ENCODE measurements at regions not wholly inside any gene's neighbourhood (a gene's known extent, or its start where the extent isn't known, plus 50 kb on each side); places are given as distances from the start of the nearest gene placed in this dataset.
"Not testable (repeated sequence)": the region's sequence is repeated elsewhere in the genome, so short reads cannot be mapped to it uniquely, and the experiment has no call there.

- WGBS: 59% methylated on average over 5 of the region's 5 CpGs
These were observed 147.4 kb downstream of the ALDH8A1 start for GRCh38 chr6:134802426-134803058.

GRCh38 chr6:134797400-134798113, 152.3 kb downstream of the ALDH8A1 start:
- peaks cover 10% of the 10 kb centered on the region for H3K4me1 ChIP-seq
- no peaks in the 10 kb centered on the region for H3K36me3 ChIP-seq
- WGBS: 86% methylated on average over 7 of the region's 7 CpGs
- no peak overlapping the region for H3K4me3 ChIP-seq
- no peak overlapping the region for H3K27ac ChIP-seq
- no peak for DNase-seq (ENCODE audit: low spot score in 2 of 2)
- H3K27me3 ChIP-seq: no peaks in the 10 kb centered on the region
- no peak for TF ChIP-seq POLR2A (IDR thresholded peaks at IDR 0.05)
- TF ChIP-seq POLR2AphosphoS5 (IDR thresholded peaks at IDR 0.05): no peak
- no peak for TF ChIP-seq EP300 (IDR thresholded peaks at IDR 0.05)
- TF ChIP-seq CTCF (IDR thresholded peaks at IDR 0.05): no peak
- no peaks in the 10 kb centered on the region for H3K9me3 ChIP-seq

More at GRCh38 chr6:134802426-134803058, 147.4 kb downstream of the ALDH8A1 start:
- Histone ChIP-seq H3K27me3 (no peaks in the 10 kb centered on the region), H3K36me3 (no peaks in the 10 kb centered on the region), H3K9me3 (no peaks in the 10 kb centered on the region), H3K4me1 (peaks cover 10% of the 10 kb centered on the region), H3K27ac (no peak overlapping the region), H3K4me3 (no peak overlapping the region)
- DNase-seq (ENCODE audit: low spot score in 2 of 2): no peak
- TF ChIP-seq CTCF (IDR thresholded peaks at IDR 0.05) (no peak), EP300 (IDR thresholded peaks at IDR 0.05) (no peak), POLR2A (IDR thresholded peaks at IDR 0.05) (no peak), POLR2AphosphoS5 (IDR thresholded peaks at IDR 0.05) (no peak)

- Histone ChIP-seq H3K36me3 (no peaks in the 10 kb centered on the region), H3K9me3 (peaks cover 4% of the 10 kb centered on the region), H3K4me3 (no peak overlapping the region), H3K4me1 (peaks cover 5% of the 10 kb centered on the region), H3K27me3 (no peaks in the 10 kb centered on the region), H3K27ac (no peak overlapping the region)
- 56% methylated on average over 1 of the region's 1 CpG for WGBS
- TF ChIP-seq CTCF (IDR thresholded peaks at IDR 0.05) (no peak), EP300 (IDR thresholded peaks at IDR 0.05) (no peak), POLR2A (IDR thresholded peaks at IDR 0.05) (no peak), POLR2AphosphoS5 (IDR thresholded peaks at IDR 0.05) (no peak)
- no peak for DNase-seq (ENCODE audit: low spot score in 2 of 2)
These were observed 154.2 kb downstream of the ALDH8A1 start for GRCh38 chr6:134795691-134796090.

- no peak for DNase-seq (ENCODE audit: low spot score in 2 of 2)
- TF ChIP-seq CTCF (IDR thresholded peaks at IDR 0.05) (no peak), POLR2AphosphoS5 (IDR thresholded peaks at IDR 0.05) (no peak), POLR2A (IDR thresholded peaks at IDR 0.05) (no peak), EP300 (IDR thresholded peaks at IDR 0.05) (no peak)
- Histone ChIP-seq H3K36me3 (no peaks in the 10 kb centered on the region), H3K4me3 (no peak overlapping the region), H3K4me1 (no peaks in the 10 kb centered on the region), H3K27ac (no peak overlapping the region), H3K9me3 (peaks cover 6% of the 10 kb centered on the region), H3K27me3 (no peaks in the 10 kb centered on the region)
- 94% methylated on average over 7 of the region's 7 CpGs for WGBS
These were observed 154.9 kb downstream of the ALDH8A1 start for GRCh38 chr6:134795001-134795400.

GRCh38 chr6:134791243-134791843, 158.6 kb downstream of the ALDH8A1 start:
- 97% methylated on average over 2 of the region's 2 CpGs for WGBS
- not testable (repeated sequence) for H3K27ac ChIP-seq; H3K9me3 ChIP-seq; H3K36me3 ChIP-seq; DNase-seq (ENCODE audit: low spot score in 2 of 2); H3K27me3 ChIP-seq; H3K4me3 ChIP-seq
- peaks cover 12% of the 10 kb centered on the region for H3K4me1 ChIP-seq

All from suprapubic skin (tissue), 4 donors.